ENCODE measurements at regions not wholly inside any gene's neighbourhood (a gene's known extent, or its start where the extent isn't known, plus 50 kb on each side); places are given as distances from the start of the nearest gene placed in this dataset.
A peak's percentile ranks its signal among the peaks of the same experiment; 100 is the strongest.

DNA sequence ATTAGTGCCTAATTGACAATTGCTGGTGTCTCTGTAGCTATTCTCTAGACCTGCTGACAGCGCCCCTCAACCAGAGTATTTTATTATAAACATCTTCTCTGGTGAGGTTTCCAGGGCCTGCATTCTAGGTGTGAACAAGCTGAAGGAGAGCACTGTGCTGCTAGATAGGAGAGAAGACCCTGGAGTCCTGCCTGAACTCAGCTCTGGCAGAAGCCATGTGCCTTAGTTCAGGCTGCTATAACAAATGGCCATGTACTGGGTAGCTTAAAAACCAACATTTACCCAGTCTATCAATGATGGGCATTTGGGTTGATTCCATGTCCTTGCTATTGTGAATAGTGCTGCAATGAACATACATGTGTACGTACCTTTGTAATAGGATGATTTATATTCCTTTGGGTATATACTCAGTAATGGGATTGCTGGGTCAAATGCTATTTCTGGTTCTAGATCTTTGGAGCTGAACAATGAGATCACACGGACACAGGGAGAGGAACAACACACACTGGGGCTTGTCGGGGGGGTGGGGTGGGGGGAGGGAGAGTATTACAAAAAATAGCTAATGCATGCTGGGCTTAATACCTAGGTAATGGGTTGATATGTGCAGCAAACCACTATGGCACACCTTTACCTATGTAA is 185.5 kb upstream of the CPEB2 start:
- DNase-seq (ENCODE audit: low spot score), result no peak
- FAIRE-seq, result no peak

DNA sequence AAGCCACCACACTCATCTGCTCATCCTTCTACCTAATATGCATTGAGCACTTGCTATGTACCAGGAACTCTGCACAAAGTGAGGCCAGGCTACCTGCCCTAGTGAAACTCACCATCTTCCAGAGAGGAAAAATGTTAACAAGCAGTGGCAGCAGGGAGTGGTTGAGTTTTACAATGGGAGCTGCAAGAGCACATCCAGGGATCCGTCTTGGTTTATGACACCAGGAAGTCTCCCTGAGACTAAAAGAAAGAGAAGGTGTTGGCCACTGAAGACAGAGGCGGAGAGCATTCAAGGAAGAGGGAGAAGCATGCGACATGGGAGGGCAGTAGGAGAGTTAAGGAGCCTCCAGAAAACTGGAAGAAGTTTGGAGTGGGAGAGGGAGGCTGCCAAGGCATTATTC is 178.1 kb upstream of the CPEB2 start:
- no peak for FAIRE-seq
- DNase-seq (ENCODE audit: low spot score), result no peak

DNA sequence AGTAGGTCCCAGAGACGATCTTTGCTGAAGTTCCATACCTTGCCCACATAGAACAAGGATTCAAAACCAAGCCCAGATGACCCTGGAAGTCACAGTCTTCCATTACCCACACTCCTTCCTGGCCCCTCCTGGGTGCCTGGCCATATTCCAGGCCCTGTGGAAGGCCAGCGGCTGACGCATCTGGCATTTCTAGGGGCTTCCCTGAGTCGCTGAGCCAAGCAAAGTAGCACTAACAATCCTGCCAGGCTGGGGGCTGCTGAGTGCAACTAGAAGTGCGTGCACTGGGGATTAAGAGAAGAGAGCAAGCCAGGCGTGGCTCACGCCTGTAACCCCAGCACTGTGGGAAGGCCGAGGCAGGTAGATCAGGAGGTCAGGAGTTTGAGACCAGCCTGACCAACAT is 175.2 kb upstream of the CPEB2 start:
- FAIRE-seq, result no peak
- no peak for DNase-seq (ENCODE audit: low spot score)

DNA sequence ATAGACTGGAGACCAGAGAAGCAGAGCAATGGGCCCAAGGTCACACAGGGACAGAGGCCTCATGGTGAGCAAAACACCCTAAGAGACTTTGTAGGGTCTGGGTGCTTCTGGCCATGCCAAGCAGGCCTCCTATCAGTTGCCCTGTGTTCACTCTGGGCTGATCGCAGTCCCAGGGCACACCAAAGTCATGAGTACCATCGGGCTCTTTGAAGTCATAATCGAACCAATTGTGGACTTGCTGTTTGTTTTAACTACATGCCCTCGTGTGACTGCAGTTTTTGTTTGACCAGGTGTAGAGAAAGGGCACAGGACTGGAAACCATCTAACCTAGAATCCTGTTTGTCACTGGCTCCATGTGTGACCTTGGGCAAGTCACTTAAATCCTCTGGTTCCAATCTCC is 172.5 kb upstream of the CPEB2 start:
- no peak for FAIRE-seq
- DNase-seq (ENCODE audit: low spot score), result no peak

DNA sequence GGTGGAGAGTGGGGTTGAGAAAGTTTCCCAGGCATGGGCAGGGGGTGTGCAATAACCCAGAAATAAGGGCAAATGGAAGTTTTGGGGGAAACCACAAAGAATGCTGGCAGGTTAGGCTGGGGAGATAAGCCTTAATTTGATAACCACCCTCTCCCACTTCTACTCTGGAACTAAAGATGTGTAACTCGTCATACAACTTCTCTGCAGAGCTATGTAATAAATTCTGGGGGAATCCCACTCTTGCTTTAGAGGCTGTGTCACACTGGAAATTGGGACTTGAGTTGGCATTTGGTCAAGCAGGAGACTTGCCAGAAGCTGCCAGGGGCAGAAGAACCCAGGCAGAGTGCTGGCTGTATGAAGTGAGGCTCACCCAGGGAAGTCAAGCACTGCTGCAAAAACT is 170.9 kb upstream of the CPEB2 start:
- FAIRE-seq, result no peak
- no peak for DNase-seq (ENCODE audit: low spot score)

DNA sequence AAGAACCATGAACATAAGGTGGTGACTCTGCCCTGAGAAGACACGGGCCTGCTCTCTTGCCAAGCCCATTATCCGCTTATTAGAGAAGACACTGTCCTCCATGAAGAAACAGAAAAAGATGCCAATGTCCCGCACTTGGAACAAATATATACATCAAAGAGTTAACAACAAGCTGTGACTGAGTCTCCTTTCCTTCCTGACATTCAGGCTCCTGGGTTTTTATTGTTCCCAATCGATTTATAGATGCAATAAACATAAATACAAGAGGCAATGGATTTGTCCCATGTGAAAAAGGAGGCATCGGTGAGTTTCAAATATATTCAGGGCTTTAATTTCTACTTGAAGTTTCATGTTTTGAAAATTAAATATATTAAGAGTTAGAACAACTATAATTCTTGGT is 169.2 kb upstream of the CPEB2 start:
- FAIRE-seq (no peak), DNase-seq (ENCODE audit: low spot score) (no peak)

DNA sequence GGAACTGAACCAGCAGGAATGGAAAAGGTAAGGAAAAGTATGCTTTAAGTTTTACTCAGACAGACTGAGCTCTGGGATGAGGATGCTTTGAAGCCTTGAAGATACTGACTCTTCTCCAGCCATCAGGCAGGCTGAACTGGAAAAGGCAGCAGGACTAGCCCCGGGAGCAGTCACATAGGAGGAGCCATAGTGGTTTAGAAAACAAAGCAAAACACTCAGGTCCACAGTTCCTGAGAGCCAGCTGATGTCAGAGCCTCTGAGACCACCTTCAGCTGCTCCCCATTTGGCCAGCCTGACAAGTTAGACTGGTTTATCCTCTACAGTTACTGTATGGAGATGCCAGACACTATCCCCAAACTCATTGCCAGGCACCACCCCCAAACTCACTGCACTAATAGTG is 167.9 kb upstream of the CPEB2 start:
- FAIRE-seq (no peak), DNase-seq (ENCODE audit: low spot score) (no peak)

DNA sequence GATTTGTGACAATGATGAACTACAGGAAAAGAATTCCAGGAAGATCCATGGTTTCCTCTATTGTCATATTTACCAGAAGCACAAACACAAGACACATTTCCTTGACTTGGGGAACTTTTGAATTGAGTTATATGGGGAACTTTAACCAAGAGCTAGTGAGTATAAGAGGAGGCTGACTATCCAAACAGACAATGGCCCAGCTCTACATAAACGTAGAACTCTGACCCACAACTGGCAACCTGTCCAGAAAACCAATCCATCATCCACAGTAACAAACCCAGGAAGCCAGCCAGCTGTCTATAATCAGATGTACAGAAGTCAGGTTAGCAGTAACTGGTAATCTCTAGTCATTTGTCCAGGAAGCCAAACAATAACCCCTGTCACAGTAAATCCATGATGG is 167.0 kb upstream of the CPEB2 start:
- DNase-seq (ENCODE audit: low spot score) (no peak), FAIRE-seq (no peak)

DNA sequence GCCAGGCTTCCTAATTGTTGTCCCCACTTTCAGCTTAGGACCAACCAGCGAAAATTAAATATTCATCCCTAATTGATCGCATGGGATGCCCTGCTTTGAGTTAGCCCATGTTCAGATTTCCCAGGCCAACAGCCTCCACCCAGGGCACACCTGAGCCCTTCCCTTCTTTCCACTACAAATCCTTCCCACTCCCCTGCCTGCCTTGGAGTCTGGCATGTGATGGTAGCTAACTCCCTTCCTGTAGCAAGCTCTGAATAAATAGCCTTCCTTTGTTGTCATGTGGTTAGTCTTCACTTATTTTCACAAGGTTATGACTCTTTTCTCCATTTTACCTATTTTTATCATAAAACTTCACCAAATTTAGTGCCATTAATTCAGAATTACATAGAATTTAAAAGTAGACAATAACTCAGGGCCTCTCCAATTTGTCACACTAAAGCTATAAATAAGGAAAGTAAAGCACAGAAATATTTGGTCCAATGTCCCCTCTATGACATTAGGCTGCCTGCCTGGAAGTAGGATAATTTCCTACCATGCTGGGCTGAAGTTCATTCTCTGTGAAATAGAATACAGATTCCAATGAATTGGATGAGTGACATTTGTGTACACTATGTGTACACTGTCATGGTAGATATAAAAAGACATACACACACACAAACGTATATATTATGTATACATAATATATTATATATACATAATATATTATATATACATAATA is 166.4 kb upstream of the CPEB2 start:
- FAIRE-seq, result no peak
- no peak for DNase-seq (ENCODE audit: low spot score)

DNA sequence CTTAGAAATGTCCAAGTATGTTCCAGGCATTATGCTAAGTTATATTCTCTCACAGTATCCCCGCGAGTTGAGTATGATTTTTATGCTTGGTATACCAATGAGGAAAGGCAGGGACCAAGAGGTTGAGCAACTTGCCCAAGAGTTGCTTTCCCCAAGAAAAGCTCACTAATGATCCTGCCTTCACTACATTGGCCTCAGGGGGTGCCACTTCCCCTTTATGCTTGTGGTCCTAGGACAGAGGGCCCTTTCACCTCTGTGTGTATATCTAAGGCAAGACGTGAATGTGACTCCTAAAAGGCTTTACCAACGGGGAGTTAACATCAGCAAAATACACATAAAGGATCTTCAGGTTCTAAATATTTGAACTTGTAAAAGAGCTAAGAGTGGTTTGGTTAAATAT is 164.4 kb upstream of the CPEB2 start:
- DNase-seq (ENCODE audit: low spot score) (no peak), FAIRE-seq (no peak)

DNA sequence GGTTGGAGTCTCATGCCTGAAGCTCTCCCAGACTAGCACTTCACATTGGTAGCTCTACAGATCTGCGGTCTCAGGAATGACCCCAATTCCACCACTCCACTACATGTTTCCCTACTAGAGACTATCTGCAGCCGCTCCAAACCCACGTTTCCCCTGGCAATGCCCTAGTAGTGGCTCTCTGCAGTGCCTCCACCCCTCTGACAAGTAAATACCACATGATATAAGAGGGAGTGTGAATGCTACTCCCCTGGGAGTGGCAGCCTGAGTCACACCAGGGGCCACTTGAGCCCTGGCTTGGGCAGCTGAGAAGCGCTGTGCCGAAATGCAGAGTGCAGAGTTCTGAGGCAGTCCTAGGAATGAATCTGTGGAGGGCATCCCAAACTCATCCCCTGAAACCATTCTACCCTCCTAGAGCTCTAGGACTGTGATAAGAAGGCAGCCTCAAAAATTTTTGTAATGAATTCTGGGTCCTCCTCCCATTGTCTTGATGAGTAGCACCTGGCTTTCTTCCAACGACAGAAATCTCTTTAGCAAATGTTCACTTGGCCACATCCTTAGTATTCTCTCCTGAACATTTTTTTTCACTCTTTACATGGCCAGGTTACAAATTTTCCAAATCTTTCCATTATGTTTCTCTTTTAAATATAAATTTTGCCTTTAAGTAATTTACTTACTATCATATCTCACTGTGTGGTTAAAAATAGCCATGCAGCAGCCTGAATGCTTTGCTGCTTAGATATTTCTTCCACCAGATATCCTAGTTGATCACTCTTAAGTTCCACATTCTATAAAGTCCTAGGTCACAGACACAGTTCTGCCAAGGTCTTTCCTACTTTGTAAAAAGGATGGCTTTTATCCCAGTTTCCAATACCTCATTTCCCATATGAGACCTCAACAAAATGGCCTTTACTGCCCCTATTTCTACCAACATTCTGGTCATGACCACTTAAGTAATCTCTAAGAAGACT is 160.2 kb upstream of the CPEB2 start:
- no peak for FAIRE-seq
- DNase-seq (ENCODE audit: low spot score), result peak; percentile 61

DNA sequence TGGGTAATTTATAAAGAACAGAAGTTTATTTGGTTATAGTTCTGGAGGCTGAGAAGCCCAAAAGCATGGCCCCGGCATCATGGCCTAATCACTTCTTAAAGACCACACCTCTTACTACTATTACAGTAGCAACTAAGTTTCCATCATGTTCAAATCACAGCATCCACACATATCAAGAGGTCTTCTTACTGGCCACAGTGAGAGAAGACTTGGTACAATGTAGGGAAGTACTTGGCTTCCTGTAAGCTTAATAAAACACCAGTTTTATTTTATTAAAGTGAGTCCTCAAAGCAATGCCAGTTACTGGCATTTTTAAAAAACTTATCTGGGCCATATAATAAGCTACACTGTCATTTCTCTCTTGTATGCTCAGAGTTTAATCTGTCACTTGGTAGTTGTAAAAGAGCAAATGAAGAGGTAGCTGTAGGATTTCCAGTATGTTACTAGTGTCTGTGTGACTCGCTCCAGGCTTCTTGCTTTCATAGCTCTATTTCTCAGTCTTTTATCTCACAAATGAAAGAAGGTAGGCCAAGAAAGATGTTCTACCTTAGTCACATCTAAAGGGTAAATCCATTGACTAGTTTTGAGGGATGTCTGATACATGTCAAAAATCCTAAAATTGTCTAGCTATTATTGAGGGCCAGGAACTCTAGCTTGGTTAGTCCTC is 159.2 kb upstream of the CPEB2 start:
- no peak for DNase-seq (ENCODE audit: low spot score)
- no peak for FAIRE-seq

DNA sequence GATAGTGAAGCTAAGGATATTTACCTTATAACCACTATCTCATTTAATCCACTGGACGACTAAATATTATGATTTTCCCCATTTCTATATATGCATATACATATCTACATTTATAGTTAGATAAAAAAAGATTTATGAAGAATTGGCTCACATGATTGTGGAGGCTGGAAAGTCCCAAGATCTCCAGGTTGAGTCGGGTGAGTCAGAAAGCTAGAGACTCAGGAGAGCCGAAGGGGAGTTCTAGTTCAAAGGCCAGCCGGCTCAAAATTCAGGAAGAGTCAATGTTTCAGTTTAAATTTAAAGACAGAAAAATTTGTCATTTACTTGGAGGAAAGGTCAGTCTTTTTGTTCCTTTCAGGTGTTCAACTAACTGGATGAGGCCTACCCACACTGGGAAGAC is 158.2 kb upstream of the CPEB2 start:
- DNase-seq (ENCODE audit: low spot score), result no peak
- FAIRE-seq, result no peak

DNA sequence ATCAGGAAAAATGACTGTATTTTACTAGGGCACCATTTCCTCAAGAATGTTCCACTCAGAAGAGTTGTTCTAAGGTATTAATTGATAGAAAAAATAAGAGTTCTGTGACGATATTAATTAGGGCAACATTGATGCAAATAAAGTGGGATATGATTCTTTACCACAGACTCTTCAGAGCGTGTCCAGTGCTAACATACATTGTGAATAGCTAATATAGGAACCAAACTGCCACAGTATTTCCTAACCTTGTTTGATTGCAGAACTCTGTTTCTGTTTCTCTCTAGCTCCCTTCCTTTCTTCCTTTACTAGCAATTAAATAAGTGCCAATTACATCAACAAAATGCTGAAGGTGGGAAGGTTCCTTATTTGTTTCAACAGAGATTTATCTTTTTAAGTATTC is 154.1 kb upstream of the CPEB2 start:
- FAIRE-seq (no peak), DNase-seq (ENCODE audit: low spot score) (no peak)

DNA sequence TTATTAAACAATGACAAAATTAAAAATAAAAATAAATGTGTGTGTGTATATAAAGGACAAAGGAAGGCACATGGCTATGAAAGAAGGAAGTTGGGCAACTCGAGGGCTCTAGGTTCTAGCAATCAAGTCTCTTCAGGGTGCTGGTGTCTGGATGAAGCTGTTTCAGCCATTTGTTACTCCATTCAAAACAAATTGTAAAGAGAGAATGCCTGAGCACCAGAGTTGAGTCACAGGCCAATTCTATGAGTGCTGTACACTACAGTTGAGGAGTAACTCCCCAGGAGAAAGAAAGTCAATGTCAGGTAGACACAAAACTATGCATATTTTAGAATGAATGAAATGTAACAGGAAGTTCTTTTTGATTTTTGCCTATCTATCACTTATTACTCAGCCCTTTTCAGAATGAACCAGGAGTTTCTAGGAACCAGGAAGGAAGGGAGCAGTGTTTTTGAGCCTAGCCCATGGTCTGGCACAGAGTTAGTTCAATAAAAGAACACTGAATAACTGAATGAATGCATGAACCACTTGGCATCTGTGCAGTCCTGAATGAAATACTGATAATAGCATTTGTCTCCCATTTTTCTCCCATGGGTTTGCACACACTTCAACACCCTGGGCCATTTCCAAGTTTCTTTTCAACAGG is 151.7 kb upstream of the CPEB2 start:
- no peak for DNase-seq (ENCODE audit: low spot score)
- FAIRE-seq, result no peak

DNA sequence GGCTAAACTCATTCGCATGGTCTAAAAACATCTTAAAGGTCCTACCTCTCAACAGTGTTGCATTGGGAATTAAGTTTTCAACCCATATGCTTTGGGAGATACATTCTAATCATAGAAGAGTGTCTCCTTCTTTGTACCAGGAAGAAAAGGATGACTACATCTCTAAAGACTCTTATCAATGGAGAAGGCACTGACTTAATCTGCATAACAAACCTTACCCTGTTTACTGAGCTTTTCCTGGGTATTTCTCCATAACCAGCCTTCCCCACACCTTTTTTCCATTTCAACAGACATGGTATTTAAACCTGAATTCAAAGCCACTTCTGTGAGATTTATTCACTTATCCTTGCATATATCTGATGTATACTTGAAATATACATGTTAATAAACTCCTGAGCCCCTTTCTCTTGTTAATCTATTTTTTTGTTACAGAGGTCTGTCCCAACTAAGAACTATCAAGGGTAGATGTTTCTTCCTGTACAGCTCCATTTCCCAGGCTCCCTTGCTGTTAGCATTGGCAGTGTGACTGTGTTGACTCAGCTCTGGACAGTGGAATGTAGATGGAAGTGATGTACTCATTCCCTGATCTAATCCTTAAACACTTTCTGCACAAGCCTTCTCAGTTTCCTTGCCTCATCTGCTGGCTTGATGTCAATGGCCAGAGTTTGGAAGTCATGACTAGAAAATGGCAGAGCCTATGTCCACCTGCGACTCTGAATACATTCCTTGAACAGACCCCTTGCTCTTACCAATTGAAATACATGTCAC is 148.9 kb upstream of the CPEB2 start:
- DNase-seq (ENCODE audit: low spot score), result peak; percentile 23
- FAIRE-seq, result no peak

DNA sequence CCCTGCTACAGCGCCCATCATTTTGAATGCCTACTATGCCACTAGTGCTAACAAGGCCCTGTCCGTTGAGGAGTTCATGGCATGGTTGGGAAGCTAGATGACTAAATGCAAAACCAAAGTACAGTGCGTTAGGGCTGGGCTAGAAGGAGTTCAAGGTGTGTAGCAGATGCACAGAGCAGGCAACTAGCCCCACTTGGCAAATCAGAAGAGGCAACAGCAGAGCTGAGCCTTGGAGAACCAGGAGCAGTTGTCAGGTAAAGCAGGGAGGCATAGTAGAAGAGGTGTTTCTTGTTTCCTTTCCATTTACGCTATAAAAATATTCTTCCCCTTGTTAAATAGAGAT is 146.6 kb upstream of the CPEB2 start:
- DNase-seq (ENCODE audit: low spot score), result no peak
- no peak for FAIRE-seq

DNA sequence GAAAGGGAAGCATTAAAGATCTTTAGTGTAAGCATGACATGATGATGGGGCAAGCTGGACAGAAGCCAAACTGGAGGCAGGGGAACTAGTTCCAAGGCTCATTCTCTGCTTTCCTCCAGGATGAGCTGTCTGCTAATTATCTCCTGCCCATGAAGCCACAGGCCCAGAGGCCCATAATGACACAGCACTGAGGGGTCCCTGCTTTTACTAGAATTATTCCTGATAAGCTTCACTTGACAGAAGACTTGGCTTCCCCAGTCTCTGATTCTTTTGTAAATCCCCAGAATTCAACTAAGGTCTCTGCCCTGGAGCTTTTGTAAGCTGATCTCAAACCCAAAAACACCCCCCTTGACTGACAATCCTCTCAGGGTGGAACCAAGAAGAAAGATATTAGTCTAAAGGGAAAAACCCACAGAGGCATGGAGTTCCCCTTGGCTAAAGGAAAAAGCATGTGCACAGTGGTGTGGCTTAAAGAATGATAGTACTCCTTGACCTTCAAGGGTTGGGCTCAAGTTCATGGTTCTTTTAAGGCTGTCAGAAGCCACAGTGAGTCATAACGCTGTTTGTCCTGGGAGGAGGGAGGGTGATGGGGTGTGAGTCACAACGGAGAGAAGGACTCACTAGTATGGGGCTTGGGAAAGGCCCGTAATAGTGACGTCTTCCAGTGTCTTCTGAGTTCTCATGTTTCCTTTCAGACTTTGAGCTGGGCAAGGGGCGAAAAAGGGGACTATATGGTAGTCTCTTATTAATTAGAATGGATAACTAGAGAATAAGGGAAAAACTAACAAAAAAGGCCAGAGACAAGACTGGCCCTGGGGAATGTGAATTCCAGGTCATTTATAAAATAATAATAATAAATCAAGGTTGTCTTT is 146.0 kb upstream of the CPEB2 start:
- DNase-seq (ENCODE audit: low spot score), result peak; percentile 74
- FAIRE-seq, result no peak

DNA sequence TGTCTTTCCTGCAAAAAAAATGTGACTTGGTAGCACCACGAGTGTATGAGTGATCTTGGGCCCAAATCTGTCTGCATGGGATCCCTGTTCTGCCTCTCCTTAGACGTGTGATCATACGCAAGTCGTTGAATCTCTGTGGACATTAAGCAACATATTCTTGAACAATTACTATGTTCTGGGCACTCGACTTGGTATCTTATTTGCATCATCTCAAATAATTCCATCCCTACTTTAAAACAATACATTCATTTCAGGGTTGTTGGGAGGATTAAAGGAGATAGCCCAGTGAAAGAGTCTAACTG is 145.4 kb upstream of the CPEB2 start:
- no peak for DNase-seq (ENCODE audit: low spot score)
- FAIRE-seq, result no peak

DNA sequence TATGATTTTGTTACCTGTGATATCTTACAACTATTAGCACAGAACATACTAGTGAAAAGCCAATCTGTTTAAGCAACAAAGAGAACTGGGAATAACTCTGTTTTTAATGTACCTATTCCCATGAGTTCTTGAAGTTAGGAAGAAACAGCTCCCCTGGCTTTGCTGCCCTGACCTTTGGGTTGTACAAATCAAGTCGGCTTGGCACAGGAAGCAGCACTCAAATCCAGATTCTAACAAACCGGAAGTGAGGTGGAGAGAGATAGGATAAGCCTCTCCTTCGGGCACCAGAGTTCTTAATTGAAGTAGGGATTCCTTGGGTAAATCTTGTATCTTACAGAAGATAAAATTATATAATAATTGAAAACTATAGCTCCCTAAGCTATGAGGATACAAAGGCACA is 144.8 kb upstream of the CPEB2 start:
- no peak for DNase-seq (ENCODE audit: low spot score)
- FAIRE-seq, result no peak
